CD4-positive, alpha-beta memory T cell (primary cell): ENCODE measurements at regions not wholly inside any gene's neighbourhood (a gene's known extent, or its start where the extent isn't known, plus 50 kb on each side); places are given as distances from the start of the nearest gene placed in this dataset.

Source experiments
- CTCF ChIA-PET: fragments of 350-600 bp; sonication (Branson Sonifier 250); formaldehyde crosslinking; loops from one replicate; lab custom pipeline; 2021; ENCODE audit warnings: inconsistent platforms; ENCODE audit not compliant: partially characterized antibody; lab: Charles Lee
- POLR2A ChIA-PET: fragments of 350-600 bp; sonication (Branson Sonifier 250); formaldehyde crosslinking; loops from one replicate; lab custom pipeline; 2021; ENCODE audit not compliant: partially characterized antibody; lab: Charles Lee
- DNase-seq, 5 donors: peaks; one replicate each; pipeline versions ENCODE4 v3.0.0 to v3.0.0-alpha.2; 2020 to 2022; ENCODE audit warnings: mixed read lengths in 1 of 5
- H3K27ac ChIP-seq: one replicate; pipeline ENCODE4 v1.7.0; 2013; ENCODE audit warnings: low read depth, low read length
- H3K27me3 ChIP-seq: 2 replicates; pipeline ENCODE4 v1.7.0; 2013; ENCODE audit warnings: mild to moderate bottlenecking, low read length, moderate library complexity; ENCODE audit not compliant: insufficient read depth
- H3K36me3 ChIP-seq: 2 replicates; pipeline ENCODE4 v1.7.0; 2013; ENCODE audit warnings: mild to moderate bottlenecking, low read length, moderate library complexity; ENCODE audit not compliant: insufficient read depth
- H3K4me1 ChIP-seq: 2 replicates; pipeline ENCODE4 v1.7.0; 2013; ENCODE audit warnings: mild to moderate bottlenecking, low read length, moderate library complexity; ENCODE audit not compliant: insufficient read depth
- H3K4me3 ChIP-seq, 2 donors: one replicate each; pipeline ENCODE4 v1.7.0; 2013; ENCODE audit warnings: low read length in 2 of 2, mild to moderate bottlenecking in 1 of 2
- H3K9me3 ChIP-seq, 2 donors: one replicate each; pipeline ENCODE4 v1.7.0; 2013; ENCODE audit warnings: low read length in 2 of 2, control low read depth in 1 of 2; ENCODE audit not compliant: control insufficient read depth in 1 of 2
- H3K27ac Mint-ChIP-seq, 7 donors: one replicate each; pipeline ENCODE4 v1.8.0; 2020 to 2021; ENCODE audit warnings: mixed read lengths in 7 of 7, mild to moderate bottlenecking in 6 of 7, inconsistent platforms in 3 of 7, moderate library complexity in 3 of 7
- H3K27me3 Mint-ChIP-seq, 2 donors: one replicate each; pipeline ENCODE4 v1.8.0; 2020 to 2021; ENCODE audit warnings: mixed read lengths in 2 of 2
- H3K36me3 Mint-ChIP-seq, 2 donors: one replicate each; pipeline ENCODE4 v1.8.0; 2020 to 2021; ENCODE audit warnings: mixed read lengths in 2 of 2, inconsistent platforms in 1 of 2, mild to moderate bottlenecking in 1 of 2
- H3K4me1 Mint-ChIP-seq, 4 donors: one replicate each; pipeline ENCODE4 v1.8.0; 2020 to 2021; ENCODE audit warnings: mixed read lengths in 4 of 4, mild to moderate bottlenecking in 1 of 4
- H3K4me3 Mint-ChIP-seq, 8 donors: one replicate each; pipeline ENCODE4 v1.8.0; 2020 to 2021; ENCODE audit warnings: mixed read lengths in 8 of 8, mild to moderate bottlenecking in 7 of 8, moderate library complexity in 6 of 8, inconsistent platforms in 3 of 8
- H3K9me3 Mint-ChIP-seq, 8 donors: one replicate each; pipeline ENCODE4 v1.8.0; 2020 to 2021; ENCODE audit warnings: mixed read lengths in 8 of 8, mild to moderate bottlenecking in 5 of 8, inconsistent platforms in 3 of 8, moderate library complexity in 1 of 8
- intact Hi-C: fragments of 100-400 bp; cut with micrococcal nuclease; formaldehyde crosslinking; loops from one replicate; pipeline ENCODE4 v1.15.1; 2023

GRCh38 chr2:239469106-239469960 is 68.5 kb upstream of the HDAC4 start:
- no peak overlapping the region for H3K27ac Mint-ChIP-seq
- H3K36me3 Mint-ChIP-seq: no peaks in the 10 kb centered on the region
- intact Hi-C loops: no loop called here
- no peak overlapping the region for H3K4me3 Mint-ChIP-seq
- Histone ChIP-seq H3K36me3 (no peaks in the 10 kb centered on the region), H3K4me3 (no peak overlapping the region), H3K9me3 (no peaks in the 10 kb centered on the region), H3K27me3 (no peaks in the 10 kb centered on the region), H3K4me1 (no peaks in the 10 kb centered on the region), H3K27ac (no peak overlapping the region)
- no peaks in the 10 kb centered on the region for H3K9me3 Mint-ChIP-seq
- H3K4me1 Mint-ChIP-seq: no peaks in the 10 kb centered on the region
- ChIA-PET CTCF (no interaction called here), POLR2A (no interaction called here)
- no peak for DNase-seq
- no peaks in the 10 kb centered on the region for H3K27me3 Mint-ChIP-seq

GRCh38 chr2:239468491-239469105 is 67.8 kb upstream of the HDAC4 start:
- H3K4me3 Mint-ChIP-seq: no peak overlapping the region

GRCh38 chr2:239467956-239468490 is 67.2 kb upstream of the HDAC4 start:
- Mint-ChIP-seq H3K4me3 (no peak overlapping the region), H3K36me3 (no peaks in the 10 kb centered on the region), H3K9me3 (no peaks in the 10 kb centered on the region), H3K4me1 (no peaks in the 10 kb centered on the region), H3K27me3 (no peaks in the 10 kb centered on the region), H3K27ac (no peak overlapping the region)
- no peaks in the 10 kb centered on the region for H3K36me3 ChIP-seq
- no peak overlapping the region for H3K4me3 ChIP-seq
- H3K27me3 ChIP-seq: no peaks in the 10 kb centered on the region
- CTCF ChIA-PET: no interaction called here
- POLR2A ChIA-PET: no interaction called here
- no peaks in the 10 kb centered on the region for H3K4me1 ChIP-seq
- intact Hi-C loops: no loop called here
- no peak for DNase-seq
- H3K27ac ChIP-seq: no peak overlapping the region
- H3K9me3 ChIP-seq: no peaks in the 10 kb centered on the region

More at GRCh38 chr2:239468491-239469105, 67.8 kb upstream of the HDAC4 start:
- CTCF ChIA-PET: no interaction called here
- POLR2A ChIA-PET: no interaction called here
- no peak for DNase-seq
- Histone ChIP-seq H3K27ac (no peak overlapping the region), H3K4me3 (no peak overlapping the region), H3K4me1 (no peaks in the 10 kb centered on the region), H3K27me3 (no peaks in the 10 kb centered on the region), H3K9me3 (no peaks in the 10 kb centered on the region), H3K36me3 (no peaks in the 10 kb centered on the region)
- no peak overlapping the region for H3K27ac Mint-ChIP-seq
- H3K36me3 Mint-ChIP-seq: no peaks in the 10 kb centered on the region
- H3K27me3 Mint-ChIP-seq: no peaks in the 10 kb centered on the region
- intact Hi-C loops: no loop called here
- no peaks in the 10 kb centered on the region for H3K4me1 Mint-ChIP-seq
- H3K9me3 Mint-ChIP-seq: no peaks in the 10 kb centered on the region

GRCh38 chr2:239467281-239467955 is 66.6 kb upstream of the HDAC4 start:
- H3K4me3 ChIP-seq: no peak overlapping the region
- intact Hi-C loops: no loop called here
- no peaks in the 10 kb centered on the region for H3K36me3 Mint-ChIP-seq
- no peak overlapping the region for H3K27ac ChIP-seq
- H3K9me3 ChIP-seq: no peaks in the 10 kb centered on the region
- H3K27ac Mint-ChIP-seq: no peak overlapping the region
- H3K4me3 Mint-ChIP-seq: no peak overlapping the region
- POLR2A ChIA-PET: no interaction called here
- no peaks in the 10 kb centered on the region for H3K9me3 Mint-ChIP-seq
- H3K36me3 ChIP-seq: no peaks in the 10 kb centered on the region
- H3K27me3 ChIP-seq: no peaks in the 10 kb centered on the region
- DNase-seq: no peak
- H3K27me3 Mint-ChIP-seq: no peaks in the 10 kb centered on the region
- CTCF ChIA-PET: no interaction called here
- no peaks in the 10 kb centered on the region for H3K4me1 Mint-ChIP-seq
- H3K4me1 ChIP-seq: no peaks in the 10 kb centered on the region

GRCh38 chr2:239466755-239467271 is 66.0 kb upstream of the HDAC4 start:
- Mint-ChIP-seq H3K4me1 (no peaks in the 10 kb centered on the region), H3K9me3 (no peaks in the 10 kb centered on the region), H3K27me3 (no peaks in the 10 kb centered on the region), H3K36me3 (no peaks in the 10 kb centered on the region), H3K4me3 (no peak overlapping the region), H3K27ac (no peak overlapping the region)
- H3K9me3 ChIP-seq: no peaks in the 10 kb centered on the region
- no peaks in the 10 kb centered on the region for H3K27me3 ChIP-seq
- no peak overlapping the region for H3K4me3 ChIP-seq
- no peaks in the 10 kb centered on the region for H3K4me1 ChIP-seq
- H3K36me3 ChIP-seq: no peaks in the 10 kb centered on the region
- intact Hi-C loops: no loop called here
- ChIA-PET CTCF (no interaction called here), POLR2A (no interaction called here)
- H3K27ac ChIP-seq: no peak overlapping the region
- DNase-seq: no peak

GRCh38 chr2:239466061-239466754 is 65.4 kb upstream of the HDAC4 start:
- no peaks in the 10 kb centered on the region for H3K9me3 ChIP-seq

More at GRCh38 chr2:239466061-239466754, 65.4 kb upstream of the HDAC4 start:
- Mint-ChIP-seq H3K27ac (no peak overlapping the region), H3K9me3 (no peaks in the 10 kb centered on the region), H3K4me1 (no peaks in the 10 kb centered on the region), H3K4me3 (no peak overlapping the region), H3K27me3 (no peaks in the 10 kb centered on the region), H3K36me3 (no peaks in the 10 kb centered on the region)
- ChIA-PET POLR2A (no interaction called here), CTCF (no interaction called here)
- Histone ChIP-seq H3K4me3 (no peak overlapping the region), H3K4me1 (no peaks in the 10 kb centered on the region), H3K36me3 (no peaks in the 10 kb centered on the region), H3K27ac (no peak overlapping the region), H3K27me3 (no peaks in the 10 kb centered on the region)
- DNase-seq: no peak
- intact Hi-C loops: no loop called here
